Caco-2 (cell line): ENCODE measurements at regions not wholly inside any gene's neighbourhood (a gene's known extent, or its start where the extent isn't known, plus 50 kb on each side); places are given as distances from the start of the nearest gene placed in this dataset.

Experiments used
- BruUV-seq: library from RNA; stranded (reverse); fragments of 400-500 nt; replicated peaks from 2 replicates; lab custom pipeline; 2021; lab: Mats Ljungman, UMichigan
- CTCF ChIA-PET: fragments of 300-600 bp; sonication (Branson Sonifier 250); formaldehyde crosslinking; loops from one replicate; lab custom pipeline; 2022; ENCODE audit warnings: antibody characterized with exemption; lab: Charles Lee
- POLR2A ChIA-PET: fragments of 300-600 bp; sonication (Branson Sonifier 250); formaldehyde crosslinking; loops from one replicate; lab custom pipeline; 2022; ENCODE audit warnings: antibody characterized with exemption; lab: Charles Lee
- DNase-seq, 2 experiments: peaks; one replicate each; pipeline versions ENCODE4 v3.0.0 to v3.0.0-alpha.2; 2020 to 2022
- H3K27me3 ChIP-seq: replicated peaks from 2 replicates; pipeline ENCODE4 v1.6.0; 2011; ENCODE audit warnings: low read length; ENCODE audit not compliant: control insufficient read depth, insufficient read depth
- H3K36me3 ChIP-seq: 2 replicates; pipeline ENCODE4 v1.5.1; 2011; ENCODE audit warnings: low read length; ENCODE audit not compliant: control insufficient read depth, insufficient read depth
- H3K4me1 ChIP-seq: fragments of 250-450 bp; sonication (Bioruptor Pico); 2 replicates; pipeline ENCODE4 v1.5.1; 2020; ENCODE audit warnings: mild to moderate bottlenecking
- H3K4me3 ChIP-seq: 2 replicates; pipeline ENCODE4 v1.5.1; 2011; ENCODE audit warnings: low read depth, mild to moderate bottlenecking, control low read depth, low read length
- H3K9me3 ChIP-seq: fragments of 250-450 bp; sonication (Bioruptor Pico); 2 replicates; pipeline ENCODE4 v1.5.1; 2020; ENCODE audit warnings: mild to moderate bottlenecking, moderate library complexity
- H3K27ac Mint-ChIP-seq: one replicate; pipeline ENCODE4 v1.8.0; 2022; ENCODE audit warnings: mixed read lengths; ENCODE audit not compliant: unreplicated experiment
- H3K27me3 Mint-ChIP-seq: one replicate; pipeline ENCODE4 v1.8.0; 2022; ENCODE audit warnings: mixed read lengths; ENCODE audit not compliant: insufficient read depth, unreplicated experiment
- H3K36me3 Mint-ChIP-seq: one replicate; pipeline ENCODE4 v1.8.0; 2022; ENCODE audit warnings: mild to moderate bottlenecking, mixed read lengths; ENCODE audit not compliant: insufficient read depth, unreplicated experiment
- H3K4me1 Mint-ChIP-seq: one replicate; pipeline ENCODE4 v1.8.0; 2022; ENCODE audit warnings: low read depth, mixed read lengths; ENCODE audit not compliant: unreplicated experiment
- H3K4me3 Mint-ChIP-seq: one replicate; pipeline ENCODE4 v1.8.0; 2022; ENCODE audit warnings: mild to moderate bottlenecking, moderate library complexity, mixed read lengths; ENCODE audit not compliant: unreplicated experiment
- H3K9me3 Mint-ChIP-seq: one replicate; pipeline ENCODE4 v1.8.0; 2022; ENCODE audit warnings: mixed read lengths; ENCODE audit not compliant: unreplicated experiment
- intact Hi-C: fragments of 100-400 bp; cut with micrococcal nuclease; formaldehyde crosslinking; loops from one replicate; pipeline ENCODE4 v1.10.0; 2022; ENCODE audit not compliant: unreplicated experiment
- TF ChIP-seq, protein P1 (sequence below), 2 experiments: fragments of 200-600 bp in 1 of 2; IDR thresholded peaks; 1 replicate in 1 of 2; 2 replicates in 1 of 2; pipeline versions ENCODE4 v1.5.1 to v1.8.0; 2011 to 2022; ENCODE audit warnings: antibody characterized with exemption in 1 of 2, control low read depth in 1 of 2, inconsistent platforms in 1 of 2, low read depth in 1 of 2, low read length in 1 of 2, mild to moderate bottlenecking in 1 of 2, moderate library complexity in 1 of 2; ENCODE audit not compliant: insufficient read depth in 1 of 2, severe bottlenecking in 1 of 2, unreplicated experiment in 1 of 2

DNA sequence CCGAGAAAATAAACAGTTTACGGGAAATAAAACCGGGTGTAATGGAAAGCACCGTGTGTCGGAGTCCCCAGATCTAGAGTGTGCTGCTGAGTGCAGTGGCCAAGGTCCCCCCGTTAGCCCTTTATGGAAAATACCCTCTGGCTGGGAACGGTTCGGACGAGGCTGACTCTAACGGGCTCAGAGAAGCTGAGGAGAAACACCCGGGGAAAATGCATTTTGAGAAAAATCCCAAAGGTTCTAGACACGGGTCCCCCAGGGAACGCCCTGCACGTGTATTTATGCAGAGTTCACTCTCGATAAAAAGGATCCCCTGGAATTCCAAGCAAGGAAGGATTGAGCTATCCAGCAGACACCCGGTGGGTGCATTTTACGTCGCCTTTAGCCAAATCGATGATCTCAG, 177.2 kb downstream of the CRLF2 start:
- TF ChIP-seq, protein P1, sequence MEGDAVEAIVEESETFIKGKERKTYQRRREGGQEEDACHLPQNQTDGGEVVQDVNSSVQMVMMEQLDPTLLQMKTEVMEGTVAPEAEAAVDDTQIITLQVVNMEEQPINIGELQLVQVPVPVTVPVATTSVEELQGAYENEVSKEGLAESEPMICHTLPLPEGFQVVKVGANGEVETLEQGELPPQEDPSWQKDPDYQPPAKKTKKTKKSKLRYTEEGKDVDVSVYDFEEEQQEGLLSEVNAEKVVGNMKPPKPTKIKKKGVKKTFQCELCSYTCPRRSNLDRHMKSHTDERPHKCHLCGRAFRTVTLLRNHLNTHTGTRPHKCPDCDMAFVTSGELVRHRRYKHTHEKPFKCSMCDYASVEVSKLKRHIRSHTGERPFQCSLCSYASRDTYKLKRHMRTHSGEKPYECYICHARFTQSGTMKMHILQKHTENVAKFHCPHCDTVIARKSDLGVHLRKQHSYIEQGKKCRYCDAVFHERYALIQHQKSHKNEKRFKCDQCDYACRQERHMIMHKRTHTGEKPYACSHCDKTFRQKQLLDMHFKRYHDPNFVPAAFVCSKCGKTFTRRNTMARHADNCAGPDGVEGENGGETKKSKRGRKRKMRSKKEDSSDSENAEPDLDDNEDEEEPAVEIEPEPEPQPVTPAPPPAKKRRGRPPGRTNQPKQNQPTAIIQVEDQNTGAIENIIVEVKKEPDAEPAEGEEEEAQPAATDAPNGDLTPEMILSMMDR (IDR thresholded peaks at IDR 0.05; ENCODE audit: insufficient read depth in 1 of 2, low read depth in 1 of 2, low read length in 1 of 2, severe bottlenecking in 1 of 2, unreplicated experiment in 1 of 2) = no peak
- Mint-ChIP-seq H3K27me3 (peaks cover 8% of the 10 kb centered on the region), H3K27ac (no peak overlapping the region), H3K36me3 (no peaks in the 10 kb centered on the region), H3K9me3 (no peaks in the 10 kb centered on the region), H3K4me1 (no peaks in the 10 kb centered on the region), H3K4me3 (no peak overlapping the region)
- Histone ChIP-seq H3K4me3 (no peak overlapping the region), H3K4me1 (no peaks in the 10 kb centered on the region), H3K9me3 (no peaks in the 10 kb centered on the region), H3K36me3 (no peaks in the 10 kb centered on the region), H3K27me3 (no peaks in the 10 kb centered on the region)
- no peak for DNase-seq
- CTCF ChIA-PET = no interaction called here
- POLR2A ChIA-PET = no interaction called here
- intact Hi-C loops = no loop called here
- BruUV-seq = no TSS peak

DNA sequence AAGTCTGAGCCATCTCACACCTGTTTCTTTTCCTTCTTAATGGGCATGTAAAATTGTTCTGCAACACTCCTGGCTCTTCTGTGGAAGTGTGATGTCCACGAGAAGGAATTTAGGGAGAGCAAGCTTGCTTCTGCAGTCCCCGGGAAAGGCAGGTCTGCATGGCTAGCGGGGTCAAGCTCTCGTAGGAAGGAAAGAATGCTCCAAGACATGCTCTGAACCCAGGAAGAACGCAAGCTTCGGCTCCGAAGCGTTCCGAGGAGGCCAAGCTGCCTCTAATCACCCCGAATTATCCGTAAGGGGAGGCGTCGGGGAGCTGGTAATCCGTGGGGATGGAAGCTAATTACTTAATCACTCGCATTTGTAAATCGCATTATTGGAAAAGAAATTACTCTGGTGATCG, 177.7 kb downstream of the CRLF2 start:
- intact Hi-C loops = no loop called here
- H3K27ac Mint-ChIP-seq = no peak overlapping the region
- ChIA-PET CTCF (no interaction called here), POLR2A (no interaction called here)
- no TSS peak for BruUV-seq
- Histone ChIP-seq H3K9me3 (no peaks in the 10 kb centered on the region), H3K27me3 (no peaks in the 10 kb centered on the region), H3K4me3 (no peak overlapping the region), H3K36me3 (no peaks in the 10 kb centered on the region), H3K4me1 (no peaks in the 10 kb centered on the region)
- no peaks in the 10 kb centered on the region for H3K4me1 Mint-ChIP-seq
- no peak for DNase-seq
- H3K4me3 Mint-ChIP-seq = no peak overlapping the region
- TF ChIP-seq, protein P1 (IDR thresholded peaks at IDR 0.05; ENCODE audit: insufficient read depth in 1 of 2, low read depth in 1 of 2, low read length in 1 of 2, severe bottlenecking in 1 of 2, unreplicated experiment in 1 of 2) = no peak
- peaks cover 8% of the 10 kb centered on the region for H3K27me3 Mint-ChIP-seq
- no peaks in the 10 kb centered on the region for H3K9me3 Mint-ChIP-seq
- no peaks in the 10 kb centered on the region for H3K36me3 Mint-ChIP-seq

- ChIA-PET POLR2A (no interaction called here), CTCF (no interaction called here)
- H3K4me1 Mint-ChIP-seq = no peaks in the 10 kb centered on the region
- peaks cover 15% of the 10 kb centered on the region for H3K27me3 Mint-ChIP-seq
- no peaks in the 10 kb centered on the region for H3K36me3 ChIP-seq
- H3K9me3 Mint-ChIP-seq = peaks cover 14% of the 10 kb centered on the region
- no peaks in the 10 kb centered on the region for H3K36me3 Mint-ChIP-seq
- H3K27ac Mint-ChIP-seq = no peak overlapping the region
- DNase-seq = no peak
- H3K9me3 ChIP-seq = no peaks in the 10 kb centered on the region
- H3K4me1 ChIP-seq = no peaks in the 10 kb centered on the region
- H3K4me3 Mint-ChIP-seq = no peak overlapping the region
- intact Hi-C loops = no loop called here
- no peak overlapping the region for H3K4me3 ChIP-seq
- no peaks in the 10 kb centered on the region; the same call in 1 of the 2 replicates for H3K27me3 ChIP-seq
- TF ChIP-seq, protein P1 (IDR thresholded peaks at IDR 0.05; ENCODE audit: insufficient read depth in 1 of 2, low read depth in 1 of 2, low read length in 1 of 2, severe bottlenecking in 1 of 2, unreplicated experiment in 1 of 2) = no peak
- no TSS peak for BruUV-seq
Measured at GRCh38 chrX:1031521-1032430, 180.7 kb downstream of the CRLF2 start.
